ENCODE measurements at regions not wholly inside any gene's neighbourhood (a gene's known extent, or its start where the extent isn't known, plus 50 kb on each side); places are given as distances from the start of the nearest gene placed in this dataset.

- DNase-seq: no peak
- Histone ChIP-seq H3K4me1 (peaks cover 0 to 9% (median 0%) of the 10 kb centered on the region in 4 donors), H3K36me3 (no peaks in the 10 kb centered on the region), H3K27ac (no peak overlapping the region), H3K27me3 (no peaks in the 10 kb centered on the region), H3K9me3 (no peaks in the 10 kb centered on the region), H3K4me3 (no peak overlapping the region)
- intact Hi-C loops (cut with DNase I): no loop called here
- WGBS, 2 donors: 67 to 86% methylated on average over 4 of the region's 4 CpGs
- TF ChIP-seq POLR2AphosphoS5 (IDR thresholded peaks at IDR 0.05) (no peak), EP300 (IDR thresholded peaks at IDR 0.05) (no peak)
Measured at GRCh38 chr1:225712391-225712790, 59.5 kb upstream of the ENAH start.

- intact Hi-C loops (cut with DNase I): no loop called here
- WGBS, 2 donors: 95 to 97% methylated on average over 8 of the region's 8 CpGs
- H3K27me3 ChIP-seq: no peaks in the 10 kb centered on the region
Measured at GRCh38 chr1:225713281-225713680, 60.4 kb upstream of the ENAH start.

GRCh38 chr1:225720937-225721336 is 56.7 kb upstream of the SRP9 start:
- no peak for DNase-seq
- Histone ChIP-seq H3K27me3 (no peaks in the 10 kb centered on the region), H3K4me3 (no peak overlapping the region), H3K36me3 (no peaks in the 10 kb centered on the region), H3K4me1 (no peaks in the 10 kb centered on the region), H3K27ac (no peak overlapping the region), H3K9me3 (no peaks in the 10 kb centered on the region)
- intact Hi-C loops (cut with DNase I): no loop called here
- TF ChIP-seq EP300 (IDR thresholded peaks at IDR 0.05) (no peak), POLR2AphosphoS5 (IDR thresholded peaks at IDR 0.05) (no peak), POLR2A (IDR thresholded peaks at IDR 0.05) (no peak), CTCF (IDR thresholded peaks at IDR 0.05) (no peak)
- WGBS, 2 donors: 96 to 97% methylated on average over 4 of the region's 4 CpGs

More at GRCh38 chr1:225713281-225713680, 60.4 kb upstream of the ENAH start:
- no peaks in the 10 kb centered on the region for H3K9me3 ChIP-seq
- no peak overlapping the region for H3K27ac ChIP-seq
- H3K4me1 ChIP-seq: peaks cover 0 to 9% (median 0%) of the 10 kb centered on the region in 4 donors
- no peak for DNase-seq
- TF ChIP-seq EP300 (IDR thresholded peaks at IDR 0.05) (no peak), POLR2A (IDR thresholded peaks at IDR 0.05) (no peak), POLR2AphosphoS5 (IDR thresholded peaks at IDR 0.05) (no peak), CTCF (IDR thresholded peaks at IDR 0.05) (no peak)
- no peaks in the 10 kb centered on the region for H3K36me3 ChIP-seq
- no peak overlapping the region for H3K4me3 ChIP-seq

GRCh38 chr1:225724251-225724650 is 53.4 kb upstream of the SRP9 start:
- H3K36me3 ChIP-seq: no peaks in the 10 kb centered on the region
- 95% methylated on average over 4 of the region's 4 CpGs for WGBS, 2 donors
- no peak for DNase-seq
- TF ChIP-seq POLR2AphosphoS5 (IDR thresholded peaks at IDR 0.05): no peak
- no peak for TF ChIP-seq POLR2A (IDR thresholded peaks at IDR 0.05)
- no peak for TF ChIP-seq CTCF (IDR thresholded peaks at IDR 0.05)
- no peak for TF ChIP-seq EP300 (IDR thresholded peaks at IDR 0.05)
- intact Hi-C loops (cut with DNase I): no loop called here
- H3K4me1 ChIP-seq: no peaks in the 10 kb centered on the region
- no peak overlapping the region for H3K27ac ChIP-seq
- no peaks in the 10 kb centered on the region for H3K27me3 ChIP-seq
- no peak overlapping the region for H3K4me3 ChIP-seq
- no peaks in the 10 kb centered on the region for H3K9me3 ChIP-seq
